HG02852 (cell line): ENCODE measurements at regions not wholly inside any gene's neighbourhood (a gene's known extent, or its start where the extent isn't known, plus 50 kb on each side); places are given as distances from the start of the nearest gene placed in this dataset.

Experiments
- ATAC-seq: cut with Tn5 transposase; IDR thresholded peaks from one replicate; pipeline ENCODE4 v1.9.1; 2021; ENCODE audit warnings: mild to moderate bottlenecking, moderate library complexity; ENCODE audit not compliant: unreplicated experiment

DNA sequence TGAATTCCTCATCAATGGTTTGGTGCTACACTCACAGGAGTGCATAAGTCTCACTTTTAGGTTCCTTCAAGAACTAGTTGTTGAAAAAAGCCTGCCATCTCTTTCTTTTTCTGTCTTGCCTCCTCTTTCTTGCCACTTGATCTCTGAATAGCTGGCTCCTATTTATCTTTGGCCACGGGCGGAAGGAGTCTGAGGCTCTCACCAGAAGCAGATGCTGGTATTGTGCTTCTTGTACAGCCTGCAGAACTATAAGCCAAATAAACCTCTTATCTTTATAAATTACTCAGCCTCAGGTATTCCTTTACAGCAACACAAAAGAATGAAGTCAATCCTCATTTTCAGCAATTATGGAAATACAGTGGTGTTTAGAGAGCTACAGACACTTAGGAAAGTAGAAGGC lies 247.1 kb upstream of the PRR16 start:
- no peak for ATAC-seq

DNA sequence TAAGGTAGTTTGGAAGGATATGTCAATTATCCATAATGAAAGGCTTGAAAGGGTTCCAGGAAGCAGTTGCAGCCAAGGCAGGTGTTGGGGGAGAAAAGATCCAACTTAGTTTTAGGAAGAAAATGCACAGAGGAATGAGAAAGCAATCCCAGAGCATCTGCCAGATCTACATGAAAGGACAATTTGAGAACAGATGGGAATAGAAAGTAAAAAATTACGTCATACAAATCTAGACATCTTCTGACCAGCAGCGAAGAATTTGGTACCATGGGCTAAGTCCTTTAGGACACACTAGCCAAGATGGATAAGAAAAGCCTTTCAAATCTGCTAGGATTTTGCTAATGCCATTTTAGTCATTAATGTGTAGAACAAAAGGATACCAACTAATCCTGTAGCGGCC lies 244.1 kb upstream of the PRR16 start:
- no peak for ATAC-seq

DNA sequence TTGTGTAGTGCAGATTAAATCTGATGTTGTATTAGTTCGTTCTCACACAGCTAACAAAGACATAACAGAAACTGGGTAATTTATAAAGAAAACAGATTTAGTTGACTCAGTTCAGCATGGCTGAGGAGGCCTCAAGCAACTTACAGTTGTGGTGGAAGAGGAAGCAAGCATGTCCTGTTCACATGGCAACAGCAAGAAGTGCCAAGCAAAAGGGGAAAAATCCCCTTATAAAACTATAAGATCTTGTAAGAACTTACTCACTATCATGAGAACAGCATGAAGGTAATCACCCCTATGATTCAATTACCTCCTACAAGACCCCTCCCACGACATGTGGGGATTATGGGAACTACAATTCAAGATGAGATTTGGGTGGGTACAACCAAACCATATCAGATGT lies 238.6 kb upstream of the PRR16 start:
- no peak for ATAC-seq

DNA sequence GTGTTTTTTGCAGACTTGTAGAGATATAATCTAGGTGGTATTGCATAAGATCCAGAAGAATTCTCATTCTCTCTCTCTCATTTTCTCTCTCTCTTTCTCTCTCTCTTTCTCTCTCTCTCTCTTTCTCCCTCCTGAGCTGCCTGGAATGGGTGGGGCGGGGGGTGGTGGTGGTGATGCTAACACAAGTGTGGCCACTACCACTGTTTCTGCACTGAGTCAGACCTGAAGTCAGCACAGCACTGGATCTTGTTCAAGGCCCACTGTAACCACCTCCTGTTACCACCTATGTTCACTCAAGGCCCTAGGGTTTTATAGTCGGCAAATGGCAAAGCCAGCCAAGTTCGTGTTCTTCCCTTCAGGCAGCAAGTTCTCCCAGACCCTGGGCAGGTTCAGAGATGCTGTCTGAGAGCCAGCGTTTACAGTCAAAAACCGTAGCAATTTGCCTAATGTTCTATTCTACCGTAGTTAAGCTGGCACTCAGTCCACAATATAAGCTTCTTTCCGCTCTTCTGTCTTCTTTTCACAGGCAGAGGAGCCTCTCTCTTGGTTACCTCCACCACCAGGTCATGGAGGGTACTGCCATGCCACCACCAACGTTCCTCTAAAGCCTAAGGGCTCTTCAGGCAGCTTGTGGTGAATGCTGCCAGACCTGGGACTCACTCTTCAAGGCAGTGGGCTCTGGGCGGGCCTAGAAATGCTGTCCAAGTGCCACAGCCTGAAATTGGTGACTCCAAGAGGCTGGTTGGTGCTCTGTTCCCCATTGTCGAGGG lies 235.7 kb upstream of the PRR16 start:
- no peak for ATAC-seq

DNA sequence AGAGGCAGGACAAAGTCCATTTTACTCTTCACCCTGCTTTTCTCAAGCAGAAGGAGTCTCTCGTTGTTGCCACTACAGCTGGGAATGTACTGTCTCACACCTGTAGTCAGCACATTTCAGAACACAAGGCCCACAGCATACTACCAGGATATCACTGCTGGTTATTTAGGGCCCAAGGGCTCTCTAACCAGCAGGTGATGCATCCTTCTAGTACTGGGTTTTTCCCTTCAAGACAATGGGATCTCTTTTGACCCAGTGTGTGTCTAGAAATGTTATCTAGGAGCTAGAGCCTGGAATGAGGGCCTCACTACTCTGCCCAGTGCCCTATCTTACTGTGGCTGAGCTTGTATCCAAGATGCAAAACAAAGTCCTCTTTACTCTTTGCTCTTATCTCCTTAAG lies 235.1 kb upstream of the PRR16 start:
- no peak for ATAC-seq

DNA sequence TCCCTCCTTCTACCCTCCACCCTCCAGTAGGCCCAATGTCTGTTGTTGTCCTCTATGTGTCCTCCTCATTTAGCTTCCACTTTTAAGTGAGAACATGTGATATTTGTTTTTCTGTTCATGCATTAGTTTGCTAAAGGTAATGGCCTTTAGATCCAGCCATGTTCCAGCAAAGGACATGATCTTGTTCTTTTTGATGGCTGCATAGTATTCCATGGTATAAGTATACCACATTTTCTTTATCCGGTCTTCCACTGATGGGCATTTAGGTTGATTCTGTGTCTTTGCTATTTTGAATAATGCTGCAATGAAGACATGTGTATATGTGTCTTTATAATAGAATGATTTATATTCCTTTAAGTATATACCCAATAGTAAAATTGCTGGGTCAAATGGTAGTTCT lies 232.5 kb upstream of the PRR16 start:
- no peak for ATAC-seq

DNA sequence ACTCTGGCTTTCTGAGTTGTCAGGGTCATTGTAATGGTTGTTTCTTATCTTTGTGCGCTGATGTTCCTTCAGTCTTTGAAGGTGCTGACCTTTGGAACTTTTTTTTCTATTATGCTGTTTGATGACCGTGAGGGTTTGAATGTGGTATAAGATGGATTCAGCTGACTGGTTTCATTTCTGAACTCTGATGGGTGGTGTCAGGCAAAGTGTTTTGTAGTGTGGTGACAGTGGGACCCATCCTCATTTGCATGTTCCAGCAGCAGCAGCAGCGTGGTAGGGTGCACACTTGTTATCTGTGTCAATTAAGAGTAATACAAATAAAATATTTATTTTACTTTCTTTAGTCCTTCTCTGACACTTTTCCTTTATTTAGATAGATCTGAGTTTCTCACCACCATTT lies 227.7 kb upstream of the PRR16 start:
- peak; percentile 85 for ATAC-seq

DNA sequence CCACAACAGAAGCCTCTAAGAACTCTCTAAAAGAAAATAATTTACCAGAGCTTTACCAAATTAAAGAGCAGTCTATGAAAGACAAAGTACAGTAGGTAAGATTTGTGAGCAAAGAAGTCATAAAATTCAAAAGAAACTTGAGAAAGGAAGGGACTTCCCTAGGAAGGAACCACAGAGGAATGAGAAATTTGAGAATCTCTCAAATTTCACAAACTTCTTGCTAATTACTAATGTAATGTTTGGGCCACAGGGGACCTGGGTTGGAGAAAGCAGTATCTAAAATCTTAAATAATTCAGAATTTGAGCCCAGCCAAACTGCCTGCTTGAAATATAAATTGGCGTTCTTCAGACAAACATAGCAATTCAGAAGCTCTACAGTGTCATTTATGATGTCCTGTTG lies 225.0 kb upstream of the PRR16 start:
- no peak for ATAC-seq

DNA sequence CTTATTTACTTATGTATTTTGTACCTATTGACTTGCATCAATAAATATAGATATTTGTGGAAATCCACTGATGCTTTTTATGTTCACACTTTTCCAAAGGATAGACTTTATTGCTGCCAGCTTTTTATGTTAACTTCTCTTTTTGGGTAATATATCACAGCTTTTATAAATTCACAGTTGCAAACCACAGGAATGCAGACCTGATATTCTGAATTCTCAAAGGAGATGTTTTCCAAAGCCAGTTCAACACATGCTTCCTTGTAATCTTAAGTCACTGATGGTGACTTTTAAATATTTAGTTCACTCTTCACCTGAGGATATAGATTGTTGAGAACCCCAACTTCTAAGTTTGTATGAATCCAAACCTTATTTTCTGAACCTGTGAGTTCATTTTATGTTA lies 223.4 kb upstream of the PRR16 start:
- ATAC-seq: no peak

DNA sequence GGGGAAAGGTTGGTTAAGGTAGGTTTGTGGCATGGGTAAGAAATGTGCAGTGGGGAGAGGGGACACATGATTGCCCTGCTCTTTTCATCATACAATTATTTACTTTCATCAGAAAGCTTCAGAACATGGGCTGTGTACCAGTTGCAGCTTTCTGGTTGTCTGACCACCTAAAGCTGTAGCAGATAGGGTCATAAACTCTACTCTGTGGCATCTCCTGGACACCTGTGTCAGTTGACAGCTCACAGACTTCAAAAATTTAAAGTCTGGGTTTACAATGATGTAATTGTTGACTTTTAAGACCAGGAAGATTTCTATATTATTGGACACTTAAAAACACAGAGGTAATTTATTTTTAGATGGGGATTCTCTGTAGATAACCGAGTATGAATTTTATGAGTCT lies 222.7 kb upstream of the PRR16 start:
- no peak for ATAC-seq

DNA sequence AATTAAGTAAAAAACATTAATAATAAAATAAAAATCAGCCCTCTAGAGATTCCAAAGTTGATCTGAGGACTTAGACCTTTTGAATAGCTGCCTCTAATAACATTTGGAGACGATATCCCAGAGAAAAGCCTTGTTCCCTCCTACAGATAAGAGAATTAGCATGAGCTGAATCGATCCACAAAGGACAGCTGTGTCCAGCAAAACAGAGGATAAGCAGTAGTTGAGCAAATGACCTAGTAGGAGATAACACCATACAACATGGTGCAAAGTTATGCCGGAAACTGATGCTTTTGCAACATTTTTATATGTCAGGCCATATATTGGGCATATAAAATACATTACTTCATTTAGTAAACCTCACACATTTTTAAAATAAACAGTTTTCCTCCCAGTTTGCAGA lies 212.2 kb upstream of the PRR16 start:
- no peak for ATAC-seq

DNA sequence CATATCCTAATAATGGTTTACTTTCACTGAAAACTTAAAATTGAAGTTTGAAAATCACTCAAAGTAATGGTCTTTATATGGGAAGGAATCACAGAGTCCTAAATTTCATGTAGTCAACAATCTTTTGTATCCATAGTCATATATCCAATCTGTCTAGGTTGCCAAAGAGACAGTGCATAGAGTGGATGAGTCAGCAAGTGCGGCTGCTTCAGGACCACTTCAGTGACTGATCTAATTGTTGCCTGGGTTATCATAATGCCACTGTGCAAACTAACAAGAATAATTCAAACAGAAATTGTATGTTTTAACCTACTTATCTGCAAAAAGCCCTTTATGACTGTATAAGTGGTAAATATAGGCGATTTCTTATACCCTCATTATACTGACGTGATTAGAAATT lies 211.3 kb upstream of the PRR16 start:
- ATAC-seq: no peak

DNA sequence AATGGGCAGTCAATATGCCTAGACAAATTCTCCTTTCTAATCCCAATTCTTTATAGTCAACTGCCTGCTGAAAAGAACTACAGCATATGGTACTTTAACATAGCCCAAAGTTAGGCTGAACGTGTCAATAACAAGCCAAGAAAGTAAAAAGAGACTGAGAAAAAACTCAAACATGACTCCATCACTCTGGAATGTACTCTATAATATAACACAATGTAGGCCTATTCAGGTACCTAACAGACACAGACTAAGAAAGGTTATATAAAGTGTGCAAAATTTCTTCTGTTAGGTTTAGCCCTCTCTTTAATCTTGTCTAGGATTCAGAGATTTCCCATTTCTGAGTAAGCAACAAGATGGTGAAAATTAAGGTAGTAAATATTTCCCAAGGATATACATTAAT lies 209.7 kb upstream of the PRR16 start:
- no peak for ATAC-seq

DNA sequence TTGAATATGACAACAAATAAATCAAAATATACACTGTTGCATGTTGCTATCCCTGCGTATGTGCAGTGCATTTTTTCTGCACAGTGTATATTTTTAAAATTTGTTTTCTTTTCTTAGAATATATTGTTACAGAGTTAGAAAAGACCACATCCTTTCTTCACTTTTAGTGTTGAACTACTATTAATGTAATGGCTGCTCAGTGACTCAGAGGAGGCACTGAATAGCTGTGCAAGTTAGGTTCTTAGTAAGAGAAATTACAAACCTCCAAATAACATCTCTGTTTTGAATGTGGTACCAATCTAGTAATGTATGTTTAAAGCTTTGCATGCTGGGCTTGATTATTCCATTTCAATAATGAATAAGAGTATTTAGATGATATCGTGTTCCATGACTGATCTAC lies 208.9 kb upstream of the PRR16 start:
- ATAC-seq: peak; percentile 56

DNA sequence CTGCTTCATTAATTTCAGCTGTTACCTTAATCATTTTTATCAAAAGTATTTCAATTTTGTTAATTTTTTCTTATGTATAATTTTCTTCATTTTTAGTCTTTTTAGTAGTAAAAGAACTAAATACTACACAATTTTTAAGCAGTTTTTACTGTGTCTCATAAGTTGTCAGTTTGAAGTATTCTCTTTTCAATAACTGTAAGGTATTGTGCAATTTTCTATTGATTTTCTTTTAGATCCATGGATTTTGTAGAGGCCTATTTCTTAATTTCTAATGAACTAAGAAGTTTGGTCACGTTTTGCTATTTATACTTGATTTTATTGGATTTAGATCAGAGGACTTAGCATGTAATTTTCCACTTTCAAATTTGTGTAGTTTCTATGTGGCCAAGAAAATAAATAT lies 207.7 kb upstream of the PRR16 start:
- no peak for ATAC-seq

DNA sequence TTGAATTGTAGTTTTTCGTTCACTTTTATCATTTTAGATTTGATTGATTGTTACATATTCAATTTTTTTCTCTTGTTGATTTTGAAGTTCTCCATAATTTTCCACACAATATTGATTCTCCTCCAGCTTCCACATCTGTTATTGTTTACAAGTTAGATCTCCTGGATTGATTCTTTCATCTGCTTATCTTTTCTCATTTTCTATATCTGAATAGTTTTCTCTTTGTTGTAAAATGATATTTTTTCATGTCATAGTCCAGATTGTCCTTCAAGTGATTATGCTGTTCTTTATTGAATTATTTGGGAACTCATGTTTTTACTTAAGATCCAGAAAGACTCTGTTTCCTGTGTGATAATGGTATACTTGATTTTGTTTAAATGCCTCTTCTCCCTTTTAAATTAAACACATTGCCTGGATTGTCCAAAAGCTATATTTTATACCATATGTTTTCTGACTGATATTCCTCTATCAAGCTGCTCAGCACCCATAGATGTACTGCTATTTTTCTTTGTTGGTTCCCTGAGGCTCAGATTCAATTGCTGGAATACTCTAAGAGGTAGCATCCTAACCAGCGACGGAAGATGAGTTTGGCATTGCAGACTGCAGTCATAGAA lies 206.6 kb upstream of the PRR16 start:
- ATAC-seq: no peak

DNA sequence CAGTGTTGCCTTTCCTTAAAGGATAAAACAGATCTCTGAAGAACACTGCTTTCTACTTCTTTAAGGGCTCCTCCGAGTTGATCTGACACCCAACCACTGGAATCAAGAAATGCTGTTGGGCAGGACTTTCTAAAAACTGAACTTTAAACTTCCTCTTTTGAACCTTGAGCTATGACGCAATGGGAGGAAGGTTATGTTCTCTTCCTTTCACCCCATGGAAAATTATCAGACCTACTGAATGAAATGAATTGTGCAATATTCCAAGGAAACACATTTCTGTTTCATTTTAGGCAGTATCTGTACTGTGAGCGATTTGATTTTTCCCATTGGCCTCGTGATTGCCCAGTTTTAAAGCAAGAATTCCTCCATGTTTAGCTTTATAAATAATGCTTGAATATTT lies 206.0 kb upstream of the PRR16 start:
- peak; percentile 49 for ATAC-seq

DNA sequence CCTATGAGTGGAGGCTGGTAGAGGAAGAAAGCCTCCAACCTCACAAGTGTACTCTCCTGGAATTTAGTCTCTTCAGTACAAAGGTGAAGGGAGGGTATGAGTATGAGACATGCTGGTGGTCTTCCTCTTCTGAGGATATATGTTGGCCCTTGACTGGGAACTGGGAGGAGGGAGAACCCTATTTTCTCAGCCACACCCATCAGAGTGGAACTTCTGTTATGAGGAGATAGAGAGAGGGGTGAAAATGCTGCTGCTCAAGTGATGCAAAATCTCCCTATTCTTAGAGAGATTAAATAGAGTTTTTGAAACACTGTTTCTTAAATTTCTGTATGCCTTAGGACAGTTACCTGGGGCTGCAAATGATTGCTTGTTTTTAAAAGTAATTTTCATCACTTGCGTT lies 203.4 kb upstream of the PRR16 start:
- no peak for ATAC-seq

DNA sequence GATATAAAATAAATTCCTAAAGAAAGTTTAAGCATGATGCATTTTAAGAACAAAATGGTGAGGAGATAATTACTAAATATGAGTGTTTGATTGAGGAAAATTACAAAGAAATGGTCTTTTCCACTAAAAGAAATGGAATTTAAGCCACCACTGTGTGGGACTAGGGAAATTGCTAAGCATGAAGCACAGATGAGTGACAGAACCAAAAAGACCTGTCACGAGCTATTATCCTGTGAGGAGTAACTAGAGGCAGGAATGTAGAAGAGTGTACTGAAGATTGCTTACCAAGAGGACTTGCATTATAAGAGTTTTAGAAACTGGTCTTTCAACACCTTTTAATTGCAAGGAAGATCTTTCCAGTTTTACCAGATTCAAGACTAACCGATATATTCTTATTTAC lies 193.6 kb upstream of the PRR16 start:
- ATAC-seq: no peak

DNA sequence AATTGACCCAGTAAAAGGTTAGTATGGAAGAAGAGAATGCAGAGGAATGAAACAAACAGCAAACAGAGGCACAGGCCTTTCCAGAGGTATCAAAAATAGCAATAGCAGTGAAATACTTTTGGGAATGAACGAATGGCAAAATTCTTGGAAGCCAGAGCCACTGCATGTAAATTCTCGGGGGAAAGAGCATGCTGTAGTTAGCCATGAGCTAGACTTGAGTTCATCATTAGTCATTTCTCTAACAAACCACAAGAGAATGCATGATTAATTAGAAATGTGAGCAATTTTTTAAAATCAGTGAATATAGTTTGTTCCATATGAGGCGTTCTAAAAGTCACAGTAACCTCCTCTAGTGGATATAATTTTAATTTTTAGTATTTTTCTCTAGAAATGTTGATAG lies 170.3 kb upstream of the PRR16 start:
- ATAC-seq: no peak

DNA sequence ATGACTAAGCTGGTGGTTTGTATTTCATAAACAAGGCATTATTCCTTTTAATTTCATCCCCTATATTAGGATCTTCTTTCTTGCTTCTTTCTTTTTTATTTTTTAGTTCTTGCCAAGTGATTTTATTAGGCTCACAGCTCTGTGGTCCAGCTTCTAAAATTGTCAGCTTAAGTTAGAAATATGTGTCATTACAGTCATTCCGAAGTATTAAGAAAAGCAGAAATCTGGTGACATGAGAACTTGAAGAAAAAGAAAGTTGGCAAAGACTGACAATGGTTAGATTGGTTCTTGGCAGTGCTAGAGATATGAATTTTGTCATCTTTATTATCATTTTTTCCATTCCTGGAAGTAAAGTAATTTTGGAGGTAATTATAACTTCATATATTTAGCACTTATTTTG lies 166.5 kb upstream of the PRR16 start:
- ATAC-seq: no peak

DNA sequence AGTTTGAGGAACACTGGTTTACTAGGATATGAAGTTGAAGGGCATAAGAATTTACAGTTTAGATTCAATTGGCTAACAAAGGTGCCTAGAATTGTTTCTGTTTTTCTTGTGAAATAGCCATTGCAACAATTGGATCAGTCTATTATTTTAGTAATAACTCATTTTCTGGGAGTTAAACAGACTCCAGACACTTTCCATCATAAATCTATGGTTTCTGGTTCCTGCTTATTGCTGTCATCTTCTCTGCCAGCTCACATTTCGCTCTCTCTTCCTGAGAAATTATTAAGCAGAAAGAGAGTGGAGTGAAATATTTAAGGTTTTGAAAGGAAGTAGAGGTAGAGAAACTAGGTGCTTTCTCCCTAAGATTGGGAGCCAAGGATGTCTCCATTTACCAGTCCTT lies 165.1 kb upstream of the PRR16 start:
- no peak for ATAC-seq

DNA sequence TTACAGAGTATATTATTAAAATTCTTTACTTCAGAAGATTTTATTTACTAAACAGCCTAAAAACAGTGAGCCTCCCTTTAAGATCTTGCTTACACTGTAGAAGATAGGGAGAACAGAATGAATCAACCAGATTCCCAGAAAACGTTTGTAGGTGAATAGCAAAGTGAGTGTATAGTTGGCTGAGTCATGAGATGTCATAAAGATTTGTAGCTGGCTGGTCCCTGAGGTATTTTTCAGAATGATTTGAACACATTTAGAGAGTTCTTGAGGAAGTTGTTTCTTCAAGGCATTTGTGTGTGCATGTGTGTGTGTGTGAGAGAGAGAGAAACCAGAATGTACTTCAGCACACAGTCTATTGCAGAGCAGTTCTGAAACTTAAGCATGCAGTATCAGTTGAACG lies 159.4 kb upstream of the PRR16 start:
- ATAC-seq: no peak
